Keratinocyte (primary cell): ENCODE measurements at regions not wholly inside any gene's neighbourhood (a gene's known extent, or its start where the extent isn't known, plus 50 kb on each side); places are given as distances from the start of the nearest gene placed in this dataset.

Experiments used
- DNase-seq: peaks from one replicate; pipeline ENCODE4 v3.0.0-alpha.2; 2011; ENCODE audit warnings: low read depth, missing footprints, low spot score
- FAIRE-seq: peaks from 2 replicates; lab custom pipeline; 2011; peaks lifted over from hg19 to GRCh38; lab: Jason Lieb, UNC
- H2AFZ ChIP-seq: 2 replicates; pipeline ENCODE4 v1.6.0; 2012; ENCODE audit warnings: low read length, control low read depth, inconsistent platforms; ENCODE audit not compliant: control insufficient read depth
- H3K27ac ChIP-seq: 2 replicates; pipeline ENCODE4 v1.5.1; 2011; ENCODE audit warnings: low read length; ENCODE audit not compliant: control insufficient read depth, insufficient read depth
- H3K27me3 ChIP-seq: 3 replicates; pipeline ENCODE4 v1.6.0; 2011; ENCODE audit warnings: low read length; ENCODE audit not compliant: control insufficient read depth, insufficient read depth; ENCODE audit errors: extremely low read depth
- H3K36me3 ChIP-seq, 2 experiments: 2 replicates in 1 of 2; 3 replicates in 1 of 2; pipeline ENCODE4 v1.5.1; 2011; ENCODE audit warnings: low read length in 2 of 2, mild to moderate bottlenecking in 1 of 2; ENCODE audit not compliant: control insufficient read depth in 2 of 2, insufficient read depth in 2 of 2; ENCODE audit errors: extremely low read depth in 1 of 2
- H3K4me1 ChIP-seq: 3 replicates; pipeline ENCODE4 v1.5.1; 2011; ENCODE audit warnings: low read length; ENCODE audit not compliant: control insufficient read depth, insufficient read depth; ENCODE audit errors: extremely low read depth
- H3K4me2 ChIP-seq: 3 replicates; pipeline ENCODE4 v1.6.0; 2011; ENCODE audit warnings: low read depth, low read length; ENCODE audit not compliant: control insufficient read depth, insufficient read depth; ENCODE audit errors: extremely low read depth
- H3K4me3 ChIP-seq, 3 experiments: fragments of 200-600 bp in 1 of 3; sonication (generic) in 1 of 3; 2 replicates in 2 of 3; 3 replicates in 1 of 3; pipeline ENCODE4 v1.5.1; 2011 to 2016; ENCODE audit warnings: low read length in 3 of 3, mild to moderate bottlenecking in 3 of 3, control low read depth in 2 of 3, inconsistent platforms in 1 of 3, low read depth in 1 of 3, mixed read lengths in 1 of 3, mixed run types in 1 of 3, moderate library complexity in 1 of 3; ENCODE audit not compliant: control insufficient read depth in 2 of 3, insufficient read depth in 2 of 3; ENCODE audit errors: extremely low read depth in 1 of 3
- H3K79me2 ChIP-seq: 2 replicates; pipeline ENCODE4 v1.6.0; 2012; ENCODE audit warnings: low read length; ENCODE audit not compliant: control insufficient read depth, insufficient read depth
- H3K9ac ChIP-seq: 3 replicates; pipeline ENCODE4 v1.6.0; 2011; ENCODE audit warnings: low read length; ENCODE audit not compliant: control insufficient read depth, insufficient read depth; ENCODE audit errors: extremely low read depth
- H3K9me1 ChIP-seq: 3 replicates; pipeline ENCODE4 v1.6.0; 2011; ENCODE audit warnings: low read length; ENCODE audit not compliant: control insufficient read depth, insufficient read depth; ENCODE audit errors: extremely low read depth
- H3K9me3 ChIP-seq: 2 replicates; pipeline ENCODE4 v1.5.1; 2012; ENCODE audit warnings: low read depth, low read length; ENCODE audit not compliant: control insufficient read depth
- H4K20me1 ChIP-seq: 3 replicates; pipeline ENCODE4 v1.6.0; 2011; ENCODE audit warnings: low read length; ENCODE audit not compliant: control insufficient read depth, insufficient read depth; ENCODE audit errors: extremely low read depth
- CTCF ChIP-seq, 3 experiments: IDR thresholded peaks in 1 of 3; conservative IDR thresholded peaks in 1 of 3; optimal IDR thresholded peaks in 1 of 3; 2 replicates in 2 of 3; 3 replicates in 1 of 3; pipeline versions ENCODE3 to v1.5.1; 2011; ENCODE audit warnings: low read length in 3 of 3, mild to moderate bottlenecking in 3 of 3, moderate library complexity in 2 of 3, control low read depth in 1 of 3, inconsistent platforms in 1 of 3; ENCODE audit not compliant: insufficient read depth in 2 of 3; ENCODE audit errors: extremely low read depth in 1 of 3
- EZH2 ChIP-seq: IDR thresholded peaks from one replicate; pipeline ENCODE4 v1.6.1; 2012; ENCODE audit warnings: inconsistent platforms, mild to moderate bottlenecking, low read length, moderate library complexity
- dilution Hi-C: fragments of 300-500 bp; cut with MboI; formaldehyde crosslinking; loops from one replicate; pipeline ENCODE4 v1.7.0; 2020; ENCODE audit warnings: low sequenced_read_pairs; ENCODE audit not compliant: extremely low pct_ligation_motif_present

- dilution Hi-C loops: no loop called here
- DNase-seq: no peak
- Histone ChIP-seq H4K20me1 (no peaks in the 10 kb centered on the region), H3K27me3 (no peaks in the 10 kb centered on the region), H3K9me3 (no peaks in the 10 kb centered on the region), H3K4me3 (no peak overlapping the region), H2AFZ (no peak overlapping the region), H3K27ac (no peak overlapping the region), H3K4me2 (peak overlapping the region; percentile 24), H3K9me1 (no peaks in the 10 kb centered on the region), H3K79me2 (no peaks in the 10 kb centered on the region), H3K36me3 (no peaks in the 10 kb centered on the region), H3K4me1 (peaks cover 21% of the 10 kb centered on the region), H3K9ac (no peak overlapping the region)
- no peak for FAIRE-seq
- no peak for TF ChIP-seq CTCF (optimal IDR thresholded peaks at IDR 0.05 in 1 of 3, IDR thresholded peaks at IDR 0.05 in 1 of 3, conservative IDR thresholded peaks at IDR 0.05 in 1 of 3; ENCODE audit: extremely low read depth in 1 of 3, insufficient read depth in 2 of 3, low read length in 3 of 3)
- no peak for TF ChIP-seq EZH2
These were observed 100.7 kb upstream of the SLC4A7 start for GRCh38 chr3:27584874-27585273.

GRCh38 chr3:27581852-27582251 is 97.7 kb upstream of the SLC4A7 start:
- peak overlapping the region; percentile 22 for H2AFZ ChIP-seq
- H3K4me3 ChIP-seq: no peak overlapping the region
- dilution Hi-C loops: no loop called here
- H3K9me3 ChIP-seq: no peaks in the 10 kb centered on the region
- TF ChIP-seq EZH2: no peak
- TF ChIP-seq CTCF (optimal IDR thresholded peaks at IDR 0.05 in 1 of 3, IDR thresholded peaks at IDR 0.05 in 1 of 3, conservative IDR thresholded peaks at IDR 0.05 in 1 of 3; ENCODE audit: extremely low read depth in 1 of 3, insufficient read depth in 2 of 3, low read length in 3 of 3): no peak
- DNase-seq (no peak), FAIRE-seq (no peak)
- H3K9me1 ChIP-seq: no peaks in the 10 kb centered on the region
- H3K9ac ChIP-seq: no peak overlapping the region
- no peaks in the 10 kb centered on the region for H3K36me3 ChIP-seq
- H4K20me1 ChIP-seq: no peaks in the 10 kb centered on the region
- H3K4me2 ChIP-seq: no peak overlapping the region
- H3K27ac ChIP-seq: no peak overlapping the region
- no peaks in the 10 kb centered on the region for H3K79me2 ChIP-seq
- H3K4me1 ChIP-seq: peaks cover 15% of the 10 kb centered on the region
- no peaks in the 10 kb centered on the region for H3K27me3 ChIP-seq
